DND-41 (cell line): ENCODE measurements at regions not wholly inside any gene's neighbourhood (a gene's known extent, or its start where the extent isn't known, plus 50 kb on each side); places are given as distances from the start of the nearest gene placed in this dataset.

ENCODE experiments used
- ATAC-seq: fragments of 200-7000 bp; cut with Tn5 transposase; 3 replicates; pipeline ENCODE4 v1.9.1; 2021; ENCODE audit warnings: low read depth; ENCODE audit not compliant: insufficient read depth
- DNase-seq: peaks from one replicate; pipeline ENCODE4 v3.0.0-alpha.2; 2020
- H2AFZ ChIP-seq: 2 replicates; pipeline ENCODE4 v1.6.0; 2012; ENCODE audit warnings: low read depth, low read length
- H3K27ac ChIP-seq: 2 replicates; pipeline ENCODE4 v1.5.1; 2012; ENCODE audit warnings: low read length, inconsistent platforms
- H3K27me3 ChIP-seq: fragments of 200-600 bp; sonication (generic); 2 replicates; pipeline ENCODE4 v1.6.0; 2012; ENCODE audit warnings: low read length, mild to moderate bottlenecking, inconsistent platforms; ENCODE audit not compliant: insufficient read depth, poor library complexity
- H3K36me3 ChIP-seq: 2 replicates; pipeline ENCODE4 v1.5.1; 2012; ENCODE audit warnings: low read length, inconsistent platforms; ENCODE audit not compliant: insufficient read depth
- H3K4me1 ChIP-seq: 2 replicates; pipeline ENCODE4 v1.5.1; 2012; ENCODE audit warnings: mild to moderate bottlenecking, low read length; ENCODE audit not compliant: insufficient read depth
- H3K4me2 ChIP-seq: 2 replicates; pipeline ENCODE4 v1.6.0; 2012; ENCODE audit warnings: mild to moderate bottlenecking, moderate library complexity, low read length, inconsistent platforms; ENCODE audit not compliant: insufficient read depth
- H3K4me3 ChIP-seq, 2 experiments: fragments of 200-600 bp in 1 of 2; shearing (Covaris generic) in 1 of 2; 2 replicates each; pipeline ENCODE4 v1.5.1; 2012 to 2016; ENCODE audit warnings: inconsistent platforms in 2 of 2, low read length in 2 of 2, mild to moderate bottlenecking in 2 of 2, low read depth in 1 of 2, moderate library complexity in 1 of 2
- H3K79me2 ChIP-seq: 2 replicates; pipeline ENCODE4 v1.6.0; 2012; ENCODE audit warnings: low read length, inconsistent platforms; ENCODE audit not compliant: insufficient read depth
- H3K9ac ChIP-seq: 2 replicates; pipeline ENCODE4 v1.6.0; 2012; ENCODE audit warnings: low read depth, mild to moderate bottlenecking, inconsistent platforms, low read length, moderate library complexity
- H3K9me3 ChIP-seq: 2 replicates; pipeline ENCODE4 v1.5.1; 2012; ENCODE audit warnings: low read length, moderate library complexity, mild to moderate bottlenecking, inconsistent platforms; ENCODE audit not compliant: insufficient read depth, severe bottlenecking
- H4K20me1 ChIP-seq: 2 replicates; pipeline ENCODE4 v1.6.0; 2012; ENCODE audit warnings: low read length; ENCODE audit not compliant: insufficient read depth
- CTCF ChIP-seq: IDR thresholded peaks from 2 replicates; pipeline ENCODE4 v1.5.1; 2012; ENCODE audit warnings: borderline replicate concordance, low read length, moderate library complexity, mild to moderate bottlenecking; ENCODE audit not compliant: poor library complexity, severe bottlenecking; ENCODE audit errors: extremely low read depth
- EZH2 ChIP-seq: IDR thresholded peaks from 3 replicates; pipeline ENCODE4 v1.6.1; 2012; ENCODE audit warnings: borderline replicate concordance, low read depth, mild to moderate bottlenecking, moderate library complexity, low read length, inconsistent platforms; ENCODE audit not compliant: severe bottlenecking

- Histone ChIP-seq H3K4me1 (no peaks in the 10 kb centered on the region), H3K4me3 (no peak overlapping the region), H3K27me3 (no peaks in the 10 kb centered on the region), H3K36me3 (no peaks in the 10 kb centered on the region), H3K9ac (no peak overlapping the region), H4K20me1 (no peaks in the 10 kb centered on the region), H3K9me3 (no peaks in the 10 kb centered on the region), H3K79me2 (no peaks in the 10 kb centered on the region), H3K27ac (no peak overlapping the region), H2AFZ (no peak overlapping the region), H3K4me2 (no peak overlapping the region)
- TF ChIP-seq CTCF (no peak), EZH2 (no peak)
- ATAC-seq (no peak), DNase-seq (no peak)
Observed at GRCh38 chr3:1728510-1728909, 370.2 kb upstream of the CNTN4 start.

DNA sequence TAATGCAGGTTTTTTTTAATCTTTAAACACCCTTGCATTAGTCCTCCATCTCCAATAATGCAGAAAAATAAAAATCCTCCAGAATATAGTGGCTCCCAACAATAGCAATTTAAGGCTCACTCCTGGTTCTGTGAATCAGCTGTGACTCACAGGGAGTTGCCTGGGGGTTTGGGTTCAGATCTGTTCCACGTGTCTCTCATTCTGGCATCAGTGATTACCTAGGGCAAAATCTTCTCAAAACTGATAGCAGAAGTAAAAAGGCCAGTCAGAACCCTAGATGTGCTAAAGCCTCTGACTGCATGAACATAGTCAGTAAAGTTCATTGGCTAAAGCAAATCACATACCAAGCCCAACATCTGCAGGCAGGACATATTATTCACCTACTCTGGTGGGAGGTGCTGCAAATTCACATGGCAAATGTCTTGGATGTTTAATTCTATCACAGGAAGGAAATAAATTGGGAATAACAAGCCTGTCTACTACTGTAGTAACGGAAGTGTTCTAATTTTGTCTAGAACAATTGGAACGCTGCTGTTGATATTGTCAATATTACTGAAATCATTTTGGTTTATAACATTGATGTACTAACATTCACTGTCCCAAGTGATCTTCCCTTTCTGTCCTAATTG lies 364.1 kb upstream of the CNTN4 start:
- no peak overlapping the region for H2AFZ ChIP-seq
- H3K27me3 ChIP-seq: no peaks in the 10 kb centered on the region
- no peak overlapping the region for H3K4me3 ChIP-seq
- DNase-seq (no peak), ATAC-seq (no peak)
- H3K27ac ChIP-seq: no peak overlapping the region
- no peaks in the 10 kb centered on the region for H3K79me2 ChIP-seq
- H3K4me2 ChIP-seq: no peak overlapping the region
- no peak overlapping the region for H3K9ac ChIP-seq
- no peaks in the 10 kb centered on the region for H4K20me1 ChIP-seq
- TF ChIP-seq EZH2 (no peak), CTCF (no peak)
- H3K9me3 ChIP-seq: no peaks in the 10 kb centered on the region
- no peaks in the 10 kb centered on the region for H3K36me3 ChIP-seq
- H3K4me1 ChIP-seq: no peaks in the 10 kb centered on the region

GRCh38 chr3:1752205-1752604 lies 346.5 kb upstream of the CNTN4 start:
- Histone ChIP-seq H4K20me1 (no peaks in the 10 kb centered on the region), H3K9ac (no peak overlapping the region), H3K27me3 (no peaks in the 10 kb centered on the region), H2AFZ (no peak overlapping the region), H3K36me3 (no peaks in the 10 kb centered on the region), H3K9me3 (peaks cover 5% of the 10 kb centered on the region), H3K79me2 (no peaks in the 10 kb centered on the region), H3K4me1 (no peaks in the 10 kb centered on the region), H3K4me2 (no peak overlapping the region), H3K27ac (no peak overlapping the region), H3K4me3 (no peak overlapping the region)
- DNase-seq: no peak
- TF ChIP-seq CTCF (no peak), EZH2 (no peak)
- ATAC-seq: no peak

- Histone ChIP-seq H3K4me2 (no peak overlapping the region), H3K27ac (no peak overlapping the region), H4K20me1 (no peaks in the 10 kb centered on the region), H3K79me2 (no peaks in the 10 kb centered on the region), H3K9me3 (no peaks in the 10 kb centered on the region), H3K4me1 (no peaks in the 10 kb centered on the region), H3K36me3 (no peaks in the 10 kb centered on the region), H3K27me3 (no peaks in the 10 kb centered on the region), H3K4me3 (no peak overlapping the region), H2AFZ (no peak overlapping the region), H3K9ac (no peak overlapping the region)
- ATAC-seq (no peak), DNase-seq (no peak)
- no peak for TF ChIP-seq EZH2
- TF ChIP-seq CTCF: no peak
Observed at GRCh38 chr3:1766384-1766783, 332.3 kb upstream of the CNTN4 start.
